ENCODE measurements at regions not wholly inside any gene's neighbourhood (a gene's known extent, or its start where the extent isn't known, plus 50 kb on each side); places are given as distances from the start of the nearest gene placed in this dataset.

- Histone ChIP-seq H3K27me3 (replicated peaks in 1 of 4; ENCODE audit: control extremely low read depth in 1 of 4, control insufficient read depth in 3 of 4, insufficient read depth in 4 of 4, low read length in 3 of 4) (no peaks in the 10 kb centered on the region), H3K27ac (ENCODE audit: low read length in 2 of 2) (no peak overlapping the region), H3K79me2 (ENCODE audit: control insufficient read depth, insufficient read depth, low read length) (no peaks in the 10 kb centered on the region), H3K4me1 (ENCODE audit: control insufficient read depth in 2 of 2, insufficient read depth in 2 of 2, low read length in 2 of 2) (no peaks in the 10 kb centered on the region), H3K4me2 (replicated peaks; ENCODE audit: low read depth, low read length, poor library complexity, severe bottlenecking) (no peak overlapping the region), H3K4me3 (ENCODE audit: control extremely low read depth in 1 of 5, extremely low read depth in 1 of 5, insufficient read depth in 1 of 5, low read depth in 2 of 5, low read length in 4 of 5) (no peak overlapping the region), H3K36me3 (replicated peaks in 1 of 2; ENCODE audit: control extremely low read depth in 1 of 2, control insufficient read depth in 1 of 2, extremely low read depth in 1 of 2, insufficient read depth in 2 of 2, low read length in 1 of 2) (no peaks in the 10 kb centered on the region), H4K20me1 (ENCODE audit: control insufficient read depth, insufficient read depth, low read length, poor library complexity, severe bottlenecking) (no peaks in the 10 kb centered on the region), H2AFZ (ENCODE audit: insufficient read depth, low read depth, low read length, poor library complexity, severe bottlenecking) (no peak overlapping the region), H3K9me3 (ENCODE audit: control extremely low read depth in 1 of 3, control insufficient read depth in 2 of 3, insufficient read depth in 1 of 3, low read length in 2 of 3) (no peaks in the 10 kb centered on the region), H3K9ac (ENCODE audit: low read length) (no peak overlapping the region)
- intact Hi-C loops (cut with micrococcal nuclease) = no loop called here
- POLR2A ChIA-PET = no interaction called here
- no peak overlapping the region for H3K27ac Mint-ChIP-seq
- DNase-seq = no peak
- TF ChIP-seq CTCF (IDR thresholded peaks at IDR 0.05) (no peak), EZH2 (IDR thresholded peaks at IDR 0.05; ENCODE audit: borderline replicate concordance, insufficient read depth, low read depth, low read length, poor library complexity, severe bottlenecking) (no peak)
- CTCF ChIA-PET = no interaction called here
- no peaks in the 10 kb centered on the region for H3K27me3 Mint-ChIP-seq
- no peaks in the 10 kb centered on the region for H3K4me1 Mint-ChIP-seq
- ATAC-seq (ENCODE audit: low read depth) = no peak
- WGBS (ENCODE audit: insufficient coverage) = 79% methylated on average over 2 of the region's 4 CpGs
- H3K4me3 Mint-ChIP-seq = no peak overlapping the region
- peaks cover 8% of the 10 kb centered on the region for H3K9me3 Mint-ChIP-seq (ENCODE audit: insufficient read depth)
These were observed 451.6 kb upstream of the SEMA6D start for GRCh38 chr15:47265686-47266085.

GRCh38 chr15:47266566-47266965 is 450.7 kb upstream of the SEMA6D start:
- WGBS (ENCODE audit: insufficient coverage) = no CpG with 5 or more reads among the region's 1 CpG
- H3K27me3 Mint-ChIP-seq = no peaks in the 10 kb centered on the region

More at GRCh38 chr15:47266566-47266965, 450.7 kb upstream of the SEMA6D start:
- no peak overlapping the region for H3K9ac ChIP-seq (ENCODE audit: low read length)
- H3K27ac Mint-ChIP-seq = no peak overlapping the region
- no peak overlapping the region for H3K4me3 Mint-ChIP-seq
- H3K4me1 Mint-ChIP-seq = no peaks in the 10 kb centered on the region
- peaks cover 8% of the 10 kb centered on the region for H3K9me3 Mint-ChIP-seq (ENCODE audit: insufficient read depth)
- H3K9me3 ChIP-seq (ENCODE audit: control extremely low read depth in 1 of 3, control insufficient read depth in 2 of 3, insufficient read depth in 1 of 3, low read length in 2 of 3) = no peaks in the 10 kb centered on the region
- no peak overlapping the region for H2AFZ ChIP-seq (ENCODE audit: insufficient read depth, low read depth, low read length, poor library complexity, severe bottlenecking)
- DNase-seq (no peak), ATAC-seq (ENCODE audit: low read depth) (no peak)
- POLR2A ChIA-PET = no interaction called here
- intact Hi-C loops (cut with micrococcal nuclease) = no loop called here
- no peaks in the 10 kb centered on the region for H4K20me1 ChIP-seq (ENCODE audit: control insufficient read depth, insufficient read depth, low read length, poor library complexity, severe bottlenecking)
- no peak overlapping the region for H3K27ac ChIP-seq (ENCODE audit: low read length in 2 of 2)
- TF ChIP-seq EZH2 (IDR thresholded peaks at IDR 0.05; ENCODE audit: borderline replicate concordance, insufficient read depth, low read depth, low read length, poor library complexity, severe bottlenecking) = no peak
- H3K27me3 ChIP-seq (replicated peaks in 1 of 4; ENCODE audit: control extremely low read depth in 1 of 4, control insufficient read depth in 3 of 4, insufficient read depth in 4 of 4, low read length in 3 of 4) = no peaks in the 10 kb centered on the region
- CTCF ChIA-PET = no interaction called here
- H3K79me2 ChIP-seq (ENCODE audit: control insufficient read depth, insufficient read depth, low read length) = no peaks in the 10 kb centered on the region
- no peak overlapping the region for H3K4me3 ChIP-seq (ENCODE audit: control extremely low read depth in 1 of 5, extremely low read depth in 1 of 5, insufficient read depth in 1 of 5, low read depth in 2 of 5, low read length in 4 of 5)
- H3K4me2 ChIP-seq (replicated peaks; ENCODE audit: low read depth, low read length, poor library complexity, severe bottlenecking) = no peak overlapping the region
- H3K4me1 ChIP-seq (ENCODE audit: control insufficient read depth in 2 of 2, insufficient read depth in 2 of 2, low read length in 2 of 2) = no peaks in the 10 kb centered on the region
- no peaks in the 10 kb centered on the region for H3K36me3 ChIP-seq (replicated peaks in 1 of 2; ENCODE audit: control extremely low read depth in 1 of 2, control insufficient read depth in 1 of 2, extremely low read depth in 1 of 2, insufficient read depth in 2 of 2, low read length in 1 of 2)

Data from B cell (primary cell).